ENCODE measurements at regions not wholly inside any gene's neighbourhood (a gene's known extent, or its start where the extent isn't known, plus 50 kb on each side); places are given as distances from the start of the nearest gene placed in this dataset.

- Histone ChIP-seq H3K4me3 (replicated peaks; ENCODE audit: low read depth, low read length) (no peak overlapping the region), H3K36me3 (ENCODE audit: control insufficient read depth, insufficient read depth, low read length) (no peaks in the 10 kb centered on the region), H3K27me3 (replicated peaks; ENCODE audit: control insufficient read depth, insufficient read depth, low read length) (no peaks in the 10 kb centered on the region)
- no peak for DNase-seq (ENCODE audit: extremely low read depth, insufficient read length)
- no peak for TF ChIP-seq CTCF (IDR thresholded peaks at IDR 0.05; ENCODE audit: insufficient read depth, low read length, poor library complexity, severe bottlenecking)
Measured at GRCh38 chr13:73358606-73359095, 299.8 kb downstream of the KLF5 start.

GRCh38 chr13:73355134-73355533 lies 296.3 kb downstream of the KLF5 start:
- H3K4me3 ChIP-seq (replicated peaks; ENCODE audit: low read depth, low read length): no peak overlapping the region
- TF ChIP-seq CTCF (IDR thresholded peaks at IDR 0.05; ENCODE audit: insufficient read depth, low read length, poor library complexity, severe bottlenecking): no peak

GRCh38 chr13:73351730-73352129 lies 292.9 kb downstream of the KLF5 start:
- Histone ChIP-seq H3K4me3 (replicated peaks; ENCODE audit: low read depth, low read length) (no peak overlapping the region), H3K36me3 (ENCODE audit: control insufficient read depth, insufficient read depth, low read length) (no peaks in the 10 kb centered on the region), H3K27me3 (replicated peaks; ENCODE audit: control insufficient read depth, insufficient read depth, low read length) (no peaks in the 10 kb centered on the region)
- no peak for DNase-seq (ENCODE audit: extremely low read depth, insufficient read length)
- no peak for TF ChIP-seq CTCF (IDR thresholded peaks at IDR 0.05; ENCODE audit: insufficient read depth, low read length, poor library complexity, severe bottlenecking)

More at GRCh38 chr13:73355134-73355533, 296.3 kb downstream of the KLF5 start:
- DNase-seq (ENCODE audit: extremely low read depth, insufficient read length): no peak
- Histone ChIP-seq H3K27me3 (replicated peaks; ENCODE audit: control insufficient read depth, insufficient read depth, low read length) (no peaks in the 10 kb centered on the region), H3K36me3 (ENCODE audit: control insufficient read depth, insufficient read depth, low read length) (no peaks in the 10 kb centered on the region)

GRCh38 chr13:73341748-73342147 lies 282.9 kb downstream of the KLF5 start:
- H3K27me3 ChIP-seq (replicated peaks; ENCODE audit: control insufficient read depth, insufficient read depth, low read length): no peaks in the 10 kb centered on the region; the same call in 1 of the 2 replicates
- H3K36me3 ChIP-seq (ENCODE audit: control insufficient read depth, insufficient read depth, low read length): no peaks in the 10 kb centered on the region
- TF ChIP-seq CTCF (IDR thresholded peaks at IDR 0.05; ENCODE audit: insufficient read depth, low read length, poor library complexity, severe bottlenecking): no peak
- no peak for DNase-seq (ENCODE audit: extremely low read depth, insufficient read length)
- no peak overlapping the region for H3K4me3 ChIP-seq (replicated peaks; ENCODE audit: low read depth, low read length)

GRCh38 chr13:73340069-73340468 lies 281.3 kb downstream of the KLF5 start:
- H3K27me3 ChIP-seq (replicated peaks; ENCODE audit: control insufficient read depth, insufficient read depth, low read length): no peaks in the 10 kb centered on the region; the same call in 1 of the 2 replicates
- TF ChIP-seq CTCF (IDR thresholded peaks at IDR 0.05; ENCODE audit: insufficient read depth, low read length, poor library complexity, severe bottlenecking): no peak
- H3K36me3 ChIP-seq (ENCODE audit: control insufficient read depth, insufficient read depth, low read length): no peaks in the 10 kb centered on the region
- no peak for DNase-seq (ENCODE audit: extremely low read depth, insufficient read length)
- H3K4me3 ChIP-seq (replicated peaks; ENCODE audit: low read depth, low read length): no peak overlapping the region

GRCh38 chr13:73339086-73339485 lies 280.3 kb downstream of the KLF5 start:
- DNase-seq (ENCODE audit: extremely low read depth, insufficient read length): no peak
- no peaks in the 10 kb centered on the region; the same call in 1 of the 2 replicates for H3K27me3 ChIP-seq (replicated peaks; ENCODE audit: control insufficient read depth, insufficient read depth, low read length)
- H3K4me3 ChIP-seq (replicated peaks; ENCODE audit: low read depth, low read length): no peak overlapping the region
- TF ChIP-seq CTCF (IDR thresholded peaks at IDR 0.05; ENCODE audit: insufficient read depth, low read length, poor library complexity, severe bottlenecking): no peak
- H3K36me3 ChIP-seq (ENCODE audit: control insufficient read depth, insufficient read depth, low read length): no peaks in the 10 kb centered on the region
